Lower lobe of right lung (tissue), 2 donors: ENCODE measurements at regions not wholly inside any gene's neighbourhood (a gene's known extent, or its start where the extent isn't known, plus 50 kb on each side); places are given as distances from the start of the nearest gene placed in this dataset.

Source experiments
- ATAC-seq, 2 donors: fragments of 200-7000 bp; cut with Tn5 transposase; one replicate each; pipeline ENCODE4 v1.9.1; 2020 to 2022; ENCODE audit warnings: mild to moderate bottlenecking in 2 of 2, moderate library complexity in 2 of 2
- DNase-seq: peaks from one replicate; pipeline ENCODE4 v3.0.0-alpha.2; 2020
- H3K27ac ChIP-seq: fragments of 200-600 bp; one replicate; pipeline ENCODE4 v1.8.0; 2022
- H3K27me3 ChIP-seq: fragments of 200-600 bp; one replicate; pipeline ENCODE4 v1.8.0; 2022; ENCODE audit warnings: low read depth
- H3K36me3 ChIP-seq: fragments of 200-600 bp; one replicate; pipeline ENCODE4 v1.8.0; 2022; ENCODE audit warnings: mild to moderate bottlenecking
- H3K4me1 ChIP-seq: fragments of 200-600 bp; one replicate; pipeline ENCODE4 v1.8.0; 2022
- H3K4me3 ChIP-seq: fragments of 200-600 bp; one replicate; pipeline ENCODE4 v1.8.0; 2022; ENCODE audit warnings: mild to moderate bottlenecking
- H3K9me3 ChIP-seq: fragments of 200-600 bp; one replicate; pipeline ENCODE4 v1.8.0; 2022
- CTCF ChIP-seq: fragments of 200-600 bp; IDR thresholded peaks from one replicate; pipeline ENCODE4 v1.8.0; 2022; ENCODE audit warnings: antibody characterized with exemption, mild to moderate bottlenecking
- intact Hi-C: fragments of 100-400 bp; cut with DNase I; formaldehyde crosslinking; loops from one replicate; pipeline ENCODE4 v1.11.0; 2022
- donor health status: DM: no; HTN: yes; CAD: no; lungs with severe emphysema.

- no peak for TF ChIP-seq CTCF
- Histone ChIP-seq H3K4me3 (no peak overlapping the region), H3K27me3 (no peaks in the 10 kb centered on the region), H3K36me3 (no peaks in the 10 kb centered on the region), H3K27ac (peak overlapping the region; percentile 57), H3K9me3 (no peaks in the 10 kb centered on the region), H3K4me1 (no peaks in the 10 kb centered on the region)
- ATAC-seq (peak; percentile 95 to 96), DNase-seq (peak; percentile 62)
- intact Hi-C loops = no loop called here
Observed at GRCh38 chr13:38590796-38591507, 95.9 kb upstream of the FREM2 start.

- H3K27ac ChIP-seq = no peak overlapping the region
- no peaks in the 10 kb centered on the region for H3K9me3 ChIP-seq
- H3K36me3 ChIP-seq = no peaks in the 10 kb centered on the region
- ATAC-seq = no peak
- no peaks in the 10 kb centered on the region for H3K27me3 ChIP-seq
- H3K4me3 ChIP-seq = no peak overlapping the region
- intact Hi-C loops = no loop called here
- no peak for TF ChIP-seq CTCF
- no peaks in the 10 kb centered on the region for H3K4me1 ChIP-seq
- no peak for DNase-seq
Observed at GRCh38 chr13:38602266-38602665, 84.6 kb upstream of the FREM2 start.

GRCh38 chr13:38606699-38607535 lies 80.0 kb upstream of the FREM2 start:
- Histone ChIP-seq H3K9me3 (no peaks in the 10 kb centered on the region), H3K36me3 (no peaks in the 10 kb centered on the region), H3K4me3 (no peak overlapping the region), H3K4me1 (no peaks in the 10 kb centered on the region), H3K27ac (no peak overlapping the region), H3K27me3 (no peaks in the 10 kb centered on the region)
- no peak for TF ChIP-seq CTCF
- ATAC-seq = no peak
- DNase-seq = no peak
- intact Hi-C loops = no loop called here

- intact Hi-C loops = no loop called here
- H3K36me3 ChIP-seq = no peaks in the 10 kb centered on the region
- TF ChIP-seq CTCF = no peak
- DNase-seq (no peak), ATAC-seq (peak in 1 of 2 donors; percentile 46)
- no peaks in the 10 kb centered on the region for H3K4me1 ChIP-seq
- no peak overlapping the region for H3K27ac ChIP-seq
- no peaks in the 10 kb centered on the region for H3K27me3 ChIP-seq
- H3K4me3 ChIP-seq = no peak overlapping the region
- no peaks in the 10 kb centered on the region for H3K9me3 ChIP-seq
Observed at GRCh38 chr13:38617936-38618335, 68.9 kb upstream of the FREM2 start.

GRCh38 chr13:38618336-38618735 lies 68.5 kb upstream of the FREM2 start:
- Histone ChIP-seq H3K27ac (no peak overlapping the region), H3K9me3 (no peaks in the 10 kb centered on the region), H3K4me3 (no peak overlapping the region), H3K4me1 (no peaks in the 10 kb centered on the region), H3K27me3 (no peaks in the 10 kb centered on the region), H3K36me3 (no peaks in the 10 kb centered on the region)
- no peak for TF ChIP-seq CTCF
- DNase-seq (no peak), ATAC-seq (no peak)
- intact Hi-C loops = no loop called here
